ENCODE measurements at regions not wholly inside any gene's neighbourhood (a gene's known extent, or its start where the extent isn't known, plus 50 kb on each side); places are given as distances from the start of the nearest gene placed in this dataset.
"Not testable (repeated sequence)": the region's sequence is repeated elsewhere in the genome, so short reads cannot be mapped to it uniquely, and the experiment has no call there.

GRCh38 chr6:154938221-154938580 lies 56.9 kb upstream of the TIAM2 start:
- Histone ChIP-seq H3K27me3 (no peaks in the 10 kb centered on the region), H3K4me3 (no peak overlapping the region), H3K9me3 (no peaks in the 10 kb centered on the region), H3K27ac (no peak overlapping the region), H3K36me3 (no peaks in the 10 kb centered on the region), H3K4me1 (peaks cover 0 to 5% (median 0%) of the 10 kb centered on the region in 4 donors)
- intact Hi-C loops (cut with DNase I; ENCODE audit: low total_unique reads): no loop called here
- peak in 1 of 2 donors; percentile 58 for DNase-seq
- TF ChIP-seq CTCF (IDR thresholded peaks at IDR 0.05): no peak

GRCh38 chr6:154938727-154939285 lies 56.3 kb upstream of the TIAM2 start:
- H3K4me1 ChIP-seq; intact Hi-C loops (cut with DNase I; ENCODE audit: low total_unique reads); H3K27me3 ChIP-seq; H3K27ac ChIP-seq; H3K9me3 ChIP-seq; H3K36me3 ChIP-seq; H3K4me3 ChIP-seq: not testable (repeated sequence)
- DNase-seq: peak in 1 of 2 donors; percentile 51

- H3K36me3 ChIP-seq: peaks cover 14 to 25% (median 18%) of the 10 kb centered on the region in 3 donors
- intact Hi-C loops (cut with DNase I; ENCODE audit: low total_unique reads): no loop called here
- H3K4me3 ChIP-seq: no peak overlapping the region
- no peak for TF ChIP-seq CTCF (IDR thresholded peaks at IDR 0.05)
- no peaks in the 10 kb centered on the region for H3K9me3 ChIP-seq
- no peak for DNase-seq
- no peak overlapping the region for H3K27ac ChIP-seq
- H3K4me1 ChIP-seq: peaks cover 0 to 5% (median 0%) of the 10 kb centered on the region in 4 donors
- H3K27me3 ChIP-seq: no peaks in the 10 kb centered on the region
Measured at GRCh38 chr6:154942770-154943169, 52.3 kb upstream of the TIAM2 start.

- H3K27ac ChIP-seq: no peak overlapping the region
- no peak for TF ChIP-seq CTCF (IDR thresholded peaks at IDR 0.05)
- H3K4me1 ChIP-seq: no peaks in the 10 kb centered on the region
- no peak overlapping the region for H3K4me3 ChIP-seq
- H3K36me3 ChIP-seq: peaks cover 14 to 26% (median 18%) of the 10 kb centered on the region in 3 donors
- H3K27me3 ChIP-seq: no peaks in the 10 kb centered on the region
- DNase-seq: peak in 1 of 2 donors; percentile 48
- no peaks in the 10 kb centered on the region for H3K9me3 ChIP-seq
- intact Hi-C loops (cut with DNase I; ENCODE audit: low total_unique reads): no loop called here
Measured at GRCh38 chr6:154945271-154945890, 49.7 kb upstream of the TIAM2 start.

Measured in tibial artery (tissue), 4 donors.